Spleen (tissue), 11 donors: ENCODE measurements at regions not wholly inside any gene's neighbourhood (a gene's known extent, or its start where the extent isn't known, plus 50 kb on each side); places are given as distances from the start of the nearest gene placed in this dataset.

ENCODE experiments used
- DNase-seq: peaks from one replicate; pipeline ENCODE4 v3.0.0-alpha.2; 2020
- H3K27ac ChIP-seq, 8 donors: fragments of 200-600 bp; sonication (generic) in 7 of 8; 1 replicate in 4 of 8; 2 replicates in 4 of 8; pipeline versions ENCODE4 v1.5.0 to v1.8.0; 2016 to 2021; ENCODE audit warnings: inconsistent platforms in 4 of 8, mild to moderate bottlenecking in 4 of 8, moderate library complexity in 1 of 8
- H3K27me3 ChIP-seq, 7 donors: fragments of 200-600 bp; sonication (generic) in 6 of 7; replicated peaks in 1 of 7; 1 replicate in 4 of 7; 2 replicates in 3 of 7; pipeline versions ENCODE4 v1.5.0 to v1.8.0; 2016 to 2021; ENCODE audit warnings: inconsistent platforms in 3 of 7, mild to moderate bottlenecking in 1 of 7
- H3K36me3 ChIP-seq, 6 donors: fragments of 200-600 bp; sonication (generic) in 5 of 6; 1 replicate in 4 of 6; 2 replicates in 2 of 6; pipeline versions ENCODE4 v1.5.0 to v1.8.0; 2016 to 2021; ENCODE audit warnings: inconsistent platforms in 2 of 6
- H3K4me1 ChIP-seq, 6 donors: fragments of 200-600 bp; sonication (generic) in 5 of 6; 1 replicate in 3 of 6; 2 replicates in 3 of 6; pipeline versions ENCODE4 v1.5.0 to v1.8.0; 2016 to 2021; ENCODE audit warnings: inconsistent platforms in 3 of 6
- H3K4me3 ChIP-seq, 8 donors: fragments of 200-600 bp; sonication (generic) in 7 of 8; 1 replicate in 4 of 8; 2 replicates in 4 of 8; pipeline versions ENCODE4 v1.5.0 to v1.8.0; 2016 to 2021; ENCODE audit warnings: inconsistent platforms in 4 of 8, mild to moderate bottlenecking in 4 of 8, moderate library complexity in 2 of 8
- H3K9me3 ChIP-seq, 8 donors: fragments of 200-600 bp; sonication (generic) in 7 of 8; 1 replicate in 4 of 8; 2 replicates in 4 of 8; pipeline versions ENCODE4 v1.5.0 to v1.8.0; 2016 to 2021; ENCODE audit warnings: inconsistent platforms in 4 of 8
- POLR2A ChIP-seq, 3 donors: fragments of 450-650 bp; IDR thresholded peaks; one replicate each; pipeline ENCODE4 v1.5.1; 2017; ENCODE audit warnings: antibody characterized with exemption in 3 of 3, mild to moderate bottlenecking in 1 of 3
- POLR2AphosphoS5 ChIP-seq, 3 donors: sonication (generic); formaldehyde crosslinking; IDR thresholded peaks; one replicate each; pipeline ENCODE4 v1.5.1; 2017; ENCODE audit warnings: antibody characterized with exemption in 3 of 3
- WGBS, 5 donors: extraction: QIAGEN DNeasy Blood & Tissue Kit in 3 of 5; methylation state at CpG; one replicate each; pipeline versions ENCODE4 v1.1.5 to v1.1.7; 2013 to 2018; 5-methylcytosine and 5-hydroxymethylcytosine counted together
- intact Hi-C: fragments of 100-400 bp; cut with DNase I; formaldehyde crosslinking; loops from one replicate; pipeline ENCODE4 v1.15.0; 2023; ENCODE audit warnings: low total_unique reads
- TF ChIP-seq, protein P1 (sequence below), 11 experiments: fragments of 200-600 bp in 7 of 11; fragments of 450-650 bp in 4 of 11; sonication (generic) in 4 of 11; IDR thresholded peaks in 8 of 11; conservative IDR thresholded peaks in 3 of 11; 1 replicate in 7 of 11; 2 replicates in 4 of 11; pipeline versions ENCODE4 v1.4.0 to v1.8.0; 2016 to 2021; ENCODE audit warnings: antibody characterized with exemption in 11 of 11, inconsistent platforms in 4 of 11, mild to moderate bottlenecking in 1 of 11
- donor health status: healthy with polysubstance abuse.
- donor health status: DM: no; HTN: no; CAD: no; lungs with moderate emphysema.
- donor health status: DM: no; HTN: no; CAD: no.
- donor health status: Bipolar disorder and iron deficiency.
- donor health status: healthy.
- donor health status: DM: no; HTN: no; CAD: no.
- donor health status: DM: yes; HTN: yes; CAD: no.

DNA sequence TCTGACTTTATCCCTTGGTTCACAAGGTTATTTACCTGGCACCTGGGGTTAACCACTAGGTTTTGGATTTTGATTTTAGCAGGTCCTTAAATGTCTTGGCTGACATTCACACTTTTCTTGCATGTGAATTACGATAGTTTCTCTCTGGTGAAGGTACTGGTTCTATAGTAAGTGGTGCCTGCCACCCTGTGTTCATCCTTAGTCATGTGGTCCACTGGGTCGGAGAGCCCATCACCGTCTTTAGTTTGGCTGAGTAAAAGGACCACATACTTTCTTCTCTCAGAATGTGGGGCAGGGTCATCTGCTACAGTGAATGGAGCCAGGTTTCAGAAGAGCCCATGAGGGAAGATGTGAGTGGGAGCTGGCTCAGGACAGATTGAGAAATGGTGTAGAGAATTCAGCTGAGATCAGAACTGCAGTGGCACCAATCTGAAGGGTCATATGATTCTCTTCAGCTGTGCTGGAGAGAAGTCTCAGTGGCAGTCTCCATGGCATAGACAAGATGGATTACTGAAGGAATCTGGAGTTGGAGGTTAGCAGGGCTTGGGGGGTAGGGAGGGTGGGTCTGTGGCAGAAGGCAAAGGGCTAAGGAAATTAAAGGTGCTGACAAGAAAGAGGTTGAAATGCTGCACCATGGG is 310.4 kb downstream of the GPAT3 start:
- Histone ChIP-seq H3K4me1 (no peaks in the 10 kb centered on the region), H3K36me3 (no peaks in the 10 kb centered on the region), H3K27ac (no peak overlapping the region), H3K27me3 (peaks cover 0 to 7% (median 0%) of the 10 kb centered on the region in 7 donors), H3K9me3 (no peaks in the 10 kb centered on the region), H3K4me3 (no peak overlapping the region)
- intact Hi-C loops, result no loop called here
- no peak for DNase-seq
- TF ChIP-seq POLR2AphosphoS5 (IDR thresholded peaks at IDR 0.05), result no peak
- TF ChIP-seq POLR2A (IDR thresholded peaks at IDR 0.05), result no peak
- TF ChIP-seq, protein P1, sequence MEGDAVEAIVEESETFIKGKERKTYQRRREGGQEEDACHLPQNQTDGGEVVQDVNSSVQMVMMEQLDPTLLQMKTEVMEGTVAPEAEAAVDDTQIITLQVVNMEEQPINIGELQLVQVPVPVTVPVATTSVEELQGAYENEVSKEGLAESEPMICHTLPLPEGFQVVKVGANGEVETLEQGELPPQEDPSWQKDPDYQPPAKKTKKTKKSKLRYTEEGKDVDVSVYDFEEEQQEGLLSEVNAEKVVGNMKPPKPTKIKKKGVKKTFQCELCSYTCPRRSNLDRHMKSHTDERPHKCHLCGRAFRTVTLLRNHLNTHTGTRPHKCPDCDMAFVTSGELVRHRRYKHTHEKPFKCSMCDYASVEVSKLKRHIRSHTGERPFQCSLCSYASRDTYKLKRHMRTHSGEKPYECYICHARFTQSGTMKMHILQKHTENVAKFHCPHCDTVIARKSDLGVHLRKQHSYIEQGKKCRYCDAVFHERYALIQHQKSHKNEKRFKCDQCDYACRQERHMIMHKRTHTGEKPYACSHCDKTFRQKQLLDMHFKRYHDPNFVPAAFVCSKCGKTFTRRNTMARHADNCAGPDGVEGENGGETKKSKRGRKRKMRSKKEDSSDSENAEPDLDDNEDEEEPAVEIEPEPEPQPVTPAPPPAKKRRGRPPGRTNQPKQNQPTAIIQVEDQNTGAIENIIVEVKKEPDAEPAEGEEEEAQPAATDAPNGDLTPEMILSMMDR (IDR thresholded peaks at IDR 0.05 in 8 of 11, conservative IDR thresholded peaks at IDR 0.05 in 3 of 11), result no peak
- 73 to 83% (median 74%) methylated on average over 3 of the region's 3 CpGs for WGBS, 5 donors

DNA sequence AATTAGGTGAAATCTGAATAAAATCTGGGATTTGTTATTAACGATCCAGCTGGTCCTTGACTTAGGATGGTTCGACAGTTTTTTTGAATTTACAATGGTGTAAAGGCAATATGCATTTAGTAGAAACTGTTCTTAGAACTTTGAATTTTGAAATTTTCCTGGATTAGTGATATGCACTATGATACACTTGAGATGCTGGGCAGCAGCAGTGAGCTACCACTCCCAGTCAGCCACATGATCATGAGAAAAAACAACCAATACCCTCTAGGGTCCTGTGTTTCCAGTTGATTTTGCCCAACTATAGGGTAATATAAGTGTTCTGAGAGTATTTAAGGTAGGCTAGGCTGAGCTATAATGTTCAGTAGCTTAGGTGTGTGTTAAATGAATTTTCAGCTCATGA is 303.7 kb downstream of the GPAT3 start:
- Histone ChIP-seq H3K4me3 (no peak overlapping the region), H3K9me3 (no peaks in the 10 kb centered on the region), H3K27me3 (peaks cover 0 to 7% (median 0%) of the 10 kb centered on the region in 7 donors), H3K4me1 (no peaks in the 10 kb centered on the region), H3K27ac (no peak overlapping the region), H3K36me3 (no peaks in the 10 kb centered on the region)
- no peak for DNase-seq
- TF ChIP-seq POLR2AphosphoS5 (IDR thresholded peaks at IDR 0.05) (no peak), POLR2A (IDR thresholded peaks at IDR 0.05) (no peak)
- TF ChIP-seq, protein P1 (IDR thresholded peaks at IDR 0.05 in 8 of 11, conservative IDR thresholded peaks at IDR 0.05 in 3 of 11), result no peak
- WGBS, 5 donors, result 81 to 92% (median 85%) methylated on average over 2 of the region's 2 CpGs
- intact Hi-C loops, result no loop called here

DNA sequence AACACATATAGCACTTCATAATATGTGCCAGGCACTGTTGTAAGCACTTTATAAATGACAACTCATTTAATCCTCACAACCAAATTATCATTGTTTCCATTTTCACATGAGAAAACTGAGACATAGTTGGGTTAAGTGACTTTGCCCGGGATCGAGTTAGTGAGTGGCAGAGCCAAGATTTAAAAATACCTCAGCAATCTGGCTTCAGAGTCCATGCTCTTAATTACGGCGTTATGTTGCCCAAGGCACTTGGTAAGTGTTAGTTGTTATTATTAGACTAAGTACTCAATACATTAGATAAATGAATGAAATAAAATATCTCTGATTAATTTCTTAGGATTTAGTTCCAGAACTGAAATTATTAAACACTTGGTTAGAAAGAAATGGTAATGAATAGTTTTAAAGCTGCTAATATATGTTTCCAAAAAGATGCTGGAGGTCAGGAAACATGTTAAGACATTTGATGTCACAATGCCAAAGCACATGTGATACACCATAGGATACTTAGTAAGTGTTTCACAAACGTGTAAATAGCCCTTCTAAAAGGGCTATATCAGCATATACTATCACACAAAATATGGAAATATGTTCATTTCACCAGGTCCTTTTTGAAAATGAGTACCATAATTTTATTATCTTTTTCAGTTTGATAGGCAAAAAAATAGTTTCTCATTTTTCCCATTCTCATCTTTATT is 301.9 kb downstream of the GPAT3 start:
- 77 to 84% (median 82%) methylated on average over 5 of the region's 5 CpGs for WGBS, 5 donors
- H3K36me3 ChIP-seq, result no peaks in the 10 kb centered on the region
- DNase-seq, result no peak
- H3K9me3 ChIP-seq, result no peaks in the 10 kb centered on the region
- H3K4me1 ChIP-seq, result no peaks in the 10 kb centered on the region
- intact Hi-C loops, result no loop called here
- H3K4me3 ChIP-seq, result no peak overlapping the region
- H3K27ac ChIP-seq, result no peak overlapping the region
- peaks cover 0 to 7% (median 0%) of the 10 kb centered on the region in 7 donors for H3K27me3 ChIP-seq
- TF ChIP-seq, protein P1 (IDR thresholded peaks at IDR 0.05 in 8 of 11, conservative IDR thresholded peaks at IDR 0.05 in 3 of 11), result no peak
- TF ChIP-seq POLR2AphosphoS5 (IDR thresholded peaks at IDR 0.05) (no peak), POLR2A (IDR thresholded peaks at IDR 0.05) (no peak)

DNA sequence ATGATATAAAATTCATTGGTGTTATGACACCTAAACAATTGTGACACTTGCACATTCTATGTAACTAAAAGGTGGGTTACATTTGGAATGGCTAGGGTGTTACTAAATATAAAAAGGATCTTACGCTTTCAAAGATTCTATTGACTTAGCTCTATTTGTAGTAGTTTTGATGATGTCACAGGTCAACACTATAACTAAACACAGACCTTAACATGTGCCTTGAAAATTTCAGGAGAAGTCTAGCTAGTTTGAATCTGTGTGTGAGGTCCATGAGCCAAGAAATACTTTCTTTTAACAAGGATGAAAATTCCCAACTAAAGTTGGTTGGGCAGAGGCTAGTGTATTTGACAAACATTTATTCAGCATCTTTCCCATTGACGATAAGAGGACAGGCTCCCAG is 298.0 kb downstream of the GPAT3 start:
- intact Hi-C loops, result no loop called here
- Histone ChIP-seq H3K36me3 (no peaks in the 10 kb centered on the region), H3K9me3 (no peaks in the 10 kb centered on the region), H3K4me1 (no peaks in the 10 kb centered on the region), H3K4me3 (no peak overlapping the region), H3K27ac (no peak overlapping the region), H3K27me3 (no peaks in the 10 kb centered on the region)
- no peak for DNase-seq
- 42 to 80% (median 77%) methylated on average over 2 of the region's 2 CpGs for WGBS, 5 donors
- TF ChIP-seq POLR2AphosphoS5 (IDR thresholded peaks at IDR 0.05), result no peak
- TF ChIP-seq, protein P1 (IDR thresholded peaks at IDR 0.05 in 8 of 11, conservative IDR thresholded peaks at IDR 0.05 in 3 of 11), result no peak
- TF ChIP-seq POLR2A (IDR thresholded peaks at IDR 0.05), result no peak
